Bronchial epithelial cell (primary cell): ENCODE measurements at regions not wholly inside any gene's neighbourhood (a gene's known extent, or its start where the extent isn't known, plus 50 kb on each side); places are given as distances from the start of the nearest gene placed in this dataset.

Experiments used
- DNase-seq: peaks from one replicate; pipeline ENCODE4 v3.0.0-alpha.2; 2010; ENCODE audit warnings: low read depth
- FAIRE-seq: peaks from 2 replicates; lab custom pipeline; 2011; peaks lifted over from hg19 to GRCh38; lab: Jason Lieb, UNC
- H3K27me3 ChIP-seq: 2 replicates; pipeline ENCODE4 v1.5.1; 2011; ENCODE audit warnings: low read length; ENCODE audit not compliant: control insufficient read depth, insufficient read depth
- H3K36me3 ChIP-seq: 2 replicates; pipeline ENCODE4 v1.5.1; 2011; ENCODE audit warnings: low read length; ENCODE audit not compliant: control insufficient read depth, insufficient read depth
- H3K4me3 ChIP-seq: 2 replicates; pipeline ENCODE4 v1.5.1; 2011; ENCODE audit warnings: mild to moderate bottlenecking, low read depth, low read length, control low read depth
- TF ChIP-seq, protein P1 (sequence below): IDR thresholded peaks from 2 replicates; pipeline ENCODE4 v1.5.1; 2011; ENCODE audit warnings: mild to moderate bottlenecking, moderate library complexity, low read length, control low read depth, inconsistent platforms; ENCODE audit not compliant: insufficient read depth, severe bottlenecking

DNA sequence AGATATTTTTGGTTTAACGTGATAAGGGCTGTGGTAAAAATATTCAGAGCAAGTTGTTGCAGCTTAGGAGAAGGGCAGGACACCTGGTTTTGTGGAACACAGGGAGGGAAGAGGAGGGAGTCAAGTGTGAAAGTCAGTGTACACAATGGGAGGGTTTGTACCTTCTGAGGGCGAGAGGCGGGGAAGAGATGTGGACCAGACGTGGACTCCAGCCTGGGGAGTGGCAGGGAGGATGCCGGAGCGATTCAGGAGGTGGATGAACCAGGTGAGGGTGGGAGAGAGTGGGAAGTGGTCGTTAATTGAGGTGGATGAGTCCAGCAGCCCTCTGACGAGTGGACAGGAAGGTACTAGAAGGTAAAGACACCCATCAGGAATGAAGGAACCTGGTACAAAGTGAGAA, 52.2 kb upstream of the IRF2BP2 start:
- TF ChIP-seq, protein P1, sequence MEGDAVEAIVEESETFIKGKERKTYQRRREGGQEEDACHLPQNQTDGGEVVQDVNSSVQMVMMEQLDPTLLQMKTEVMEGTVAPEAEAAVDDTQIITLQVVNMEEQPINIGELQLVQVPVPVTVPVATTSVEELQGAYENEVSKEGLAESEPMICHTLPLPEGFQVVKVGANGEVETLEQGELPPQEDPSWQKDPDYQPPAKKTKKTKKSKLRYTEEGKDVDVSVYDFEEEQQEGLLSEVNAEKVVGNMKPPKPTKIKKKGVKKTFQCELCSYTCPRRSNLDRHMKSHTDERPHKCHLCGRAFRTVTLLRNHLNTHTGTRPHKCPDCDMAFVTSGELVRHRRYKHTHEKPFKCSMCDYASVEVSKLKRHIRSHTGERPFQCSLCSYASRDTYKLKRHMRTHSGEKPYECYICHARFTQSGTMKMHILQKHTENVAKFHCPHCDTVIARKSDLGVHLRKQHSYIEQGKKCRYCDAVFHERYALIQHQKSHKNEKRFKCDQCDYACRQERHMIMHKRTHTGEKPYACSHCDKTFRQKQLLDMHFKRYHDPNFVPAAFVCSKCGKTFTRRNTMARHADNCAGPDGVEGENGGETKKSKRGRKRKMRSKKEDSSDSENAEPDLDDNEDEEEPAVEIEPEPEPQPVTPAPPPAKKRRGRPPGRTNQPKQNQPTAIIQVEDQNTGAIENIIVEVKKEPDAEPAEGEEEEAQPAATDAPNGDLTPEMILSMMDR = no peak

DNA sequence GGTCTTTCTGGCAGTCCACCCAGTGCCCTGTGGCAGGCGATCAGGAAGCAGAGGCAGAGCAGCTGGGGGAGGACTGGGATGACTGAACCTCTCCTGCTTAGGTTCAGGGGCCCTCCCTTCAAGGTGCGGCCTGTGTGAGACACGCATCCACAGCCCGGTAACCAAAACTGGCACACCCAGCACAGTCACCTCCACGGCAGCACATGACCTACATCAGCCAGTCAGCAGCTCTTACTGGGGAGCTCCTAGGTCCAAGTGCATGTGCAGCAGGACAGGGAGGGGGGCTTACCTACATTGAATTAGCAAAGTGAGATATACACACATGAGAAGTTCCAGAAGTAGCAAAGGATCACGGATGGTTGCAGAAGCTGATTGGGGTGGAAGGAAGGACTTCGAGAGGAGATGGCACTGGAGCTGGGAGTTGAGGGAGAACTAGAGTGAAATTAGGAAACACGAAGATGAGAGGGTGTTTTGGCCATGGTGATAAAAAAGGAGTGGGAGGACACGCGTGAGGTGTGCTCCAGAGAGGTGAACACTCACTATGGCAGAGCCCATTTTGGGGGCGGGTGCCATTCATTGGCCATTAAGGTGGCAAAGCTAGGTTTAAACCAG, 51.4 kb upstream of the IRF2BP2 start:
- Histone ChIP-seq H3K4me3 (no peak overlapping the region), H3K27me3 (no peaks in the 10 kb centered on the region), H3K36me3 (no peaks in the 10 kb centered on the region)
- TF ChIP-seq, protein P1 = no peak
- DNase-seq (peak; percentile 92), FAIRE-seq (peak; percentile 47)

More for the DNA sequence above, 52.2 kb upstream of the IRF2BP2 start:
- no peak for DNase-seq
- Histone ChIP-seq H3K4me3 (no peak overlapping the region), H3K27me3 (no peaks in the 10 kb centered on the region), H3K36me3 (no peaks in the 10 kb centered on the region)
- no peak for FAIRE-seq

DNA sequence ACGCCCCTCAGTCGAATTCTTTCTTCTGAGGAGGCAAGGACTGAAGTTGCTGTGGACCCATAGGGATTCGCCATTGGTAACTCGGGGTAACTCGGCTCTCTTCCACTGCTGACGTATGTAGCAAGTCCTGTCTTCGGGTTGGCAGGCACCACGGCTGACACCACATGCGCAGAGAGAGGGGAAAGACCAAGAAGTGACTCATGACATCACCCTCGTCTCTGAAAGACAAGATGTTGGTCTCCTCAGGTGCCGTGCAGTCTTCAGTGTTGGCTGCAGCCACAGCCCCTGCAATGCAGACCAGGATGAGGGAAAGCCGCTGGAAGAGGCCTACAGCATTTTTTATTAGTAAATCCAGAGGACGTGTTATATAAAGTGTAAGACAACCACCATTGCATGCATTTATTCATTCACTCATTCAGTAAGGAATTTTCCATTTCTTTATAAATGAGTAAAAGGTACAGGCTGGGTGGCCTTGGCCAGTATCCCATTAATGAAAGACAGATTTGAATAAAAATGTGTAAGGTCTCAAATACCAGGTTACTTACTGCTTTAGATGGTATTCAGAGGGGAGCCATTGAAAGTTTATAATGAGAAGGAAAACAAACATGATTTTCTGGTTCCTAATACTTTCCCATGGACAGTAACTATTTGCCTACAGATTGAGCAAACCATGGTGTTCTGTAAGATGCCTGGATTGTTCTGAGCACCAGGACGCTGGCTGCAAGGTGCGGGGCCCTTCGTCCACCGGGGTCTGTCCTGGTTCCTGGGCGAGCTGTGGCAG, 50.7 kb upstream of the IRF2BP2 start:
- no peak for FAIRE-seq
- TF ChIP-seq, protein P1 = no peak

More for the DNA sequence above, 50.7 kb upstream of the IRF2BP2 start:
- Histone ChIP-seq H3K36me3 (no peaks in the 10 kb centered on the region), H3K4me3 (no peak overlapping the region), H3K27me3 (no peaks in the 10 kb centered on the region)
- no peak for DNase-seq
